SH-SY5Y (cell line): ENCODE measurements at regions not wholly inside any gene's neighbourhood (a gene's known extent, or its start where the extent isn't known, plus 50 kb on each side); places are given as distances from the start of the nearest gene placed in this dataset.

ENCODE experiments used
- GATA2 ChIP-seq: IDR thresholded peaks from 2 replicates; pipeline ENCODE4 v1.6.1; 2011; ENCODE audit warnings: mild to moderate bottlenecking, low read depth, low read length
- GATA3 ChIP-seq: IDR thresholded peaks from 2 replicates; pipeline ENCODE4 v1.6.1; 2011; ENCODE audit warnings: low read depth, mild to moderate bottlenecking, low read length, moderate library complexity

DNA sequence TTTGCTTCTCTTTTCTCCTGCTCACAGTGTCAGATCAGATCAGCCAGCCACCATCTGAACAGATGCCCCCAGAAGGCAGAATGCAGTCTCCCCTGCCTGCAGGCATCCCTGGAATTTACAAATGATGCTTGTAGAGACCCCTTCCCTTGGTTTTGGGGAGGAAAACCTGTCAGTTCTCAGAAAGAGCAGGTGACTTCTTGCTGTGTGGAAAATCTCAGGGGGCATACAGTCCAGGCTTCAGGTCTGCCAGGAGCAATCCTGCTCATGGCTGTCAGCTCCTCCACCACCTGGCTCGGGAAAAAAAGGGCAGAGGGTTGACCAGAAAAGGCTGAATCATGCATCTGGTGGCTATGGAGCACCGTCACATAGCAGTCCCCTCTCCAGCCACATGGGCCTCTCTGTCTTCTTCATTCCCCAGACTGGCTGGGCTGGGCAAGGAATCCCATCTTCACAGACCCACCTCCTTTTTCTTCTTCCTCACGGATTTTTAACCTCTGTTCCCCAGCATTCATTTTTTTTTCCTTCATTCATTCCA is 107.0 kb downstream of the KCNF1 start:
- no peak for TF ChIP-seq GATA2
- no peak for TF ChIP-seq GATA3

DNA sequence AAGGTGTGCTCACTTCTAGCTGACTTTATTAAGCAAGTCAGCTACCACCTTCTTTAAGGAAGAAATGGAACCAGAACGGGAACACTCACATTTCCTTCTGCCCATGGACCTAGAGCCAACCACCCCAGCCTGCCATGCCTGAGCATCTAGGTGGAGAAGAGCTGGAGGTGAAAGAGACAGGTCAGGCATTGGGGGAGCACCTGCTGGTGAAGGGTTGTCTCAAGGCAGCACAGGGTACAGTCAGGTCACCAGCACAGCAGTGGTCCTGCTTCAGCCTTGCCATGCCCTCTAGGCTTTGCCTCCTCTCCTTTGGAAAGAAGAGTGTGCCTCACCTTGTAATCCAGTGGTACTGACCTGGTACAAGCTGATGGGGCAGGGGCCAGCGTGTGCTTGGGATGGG is 107.9 kb downstream of the KCNF1 start:
- TF ChIP-seq GATA2 (no peak), GATA3 (no peak)

- no peak for TF ChIP-seq GATA3
- no peak for TF ChIP-seq GATA2
These were observed 110.3 kb downstream of the KCNF1 start for GRCh38 chr2:11022064-11022463.

GRCh38 chr2:11022591-11023273 is 111.0 kb downstream of the KCNF1 start:
- TF ChIP-seq GATA2: no peak
- no peak for TF ChIP-seq GATA3

DNA sequence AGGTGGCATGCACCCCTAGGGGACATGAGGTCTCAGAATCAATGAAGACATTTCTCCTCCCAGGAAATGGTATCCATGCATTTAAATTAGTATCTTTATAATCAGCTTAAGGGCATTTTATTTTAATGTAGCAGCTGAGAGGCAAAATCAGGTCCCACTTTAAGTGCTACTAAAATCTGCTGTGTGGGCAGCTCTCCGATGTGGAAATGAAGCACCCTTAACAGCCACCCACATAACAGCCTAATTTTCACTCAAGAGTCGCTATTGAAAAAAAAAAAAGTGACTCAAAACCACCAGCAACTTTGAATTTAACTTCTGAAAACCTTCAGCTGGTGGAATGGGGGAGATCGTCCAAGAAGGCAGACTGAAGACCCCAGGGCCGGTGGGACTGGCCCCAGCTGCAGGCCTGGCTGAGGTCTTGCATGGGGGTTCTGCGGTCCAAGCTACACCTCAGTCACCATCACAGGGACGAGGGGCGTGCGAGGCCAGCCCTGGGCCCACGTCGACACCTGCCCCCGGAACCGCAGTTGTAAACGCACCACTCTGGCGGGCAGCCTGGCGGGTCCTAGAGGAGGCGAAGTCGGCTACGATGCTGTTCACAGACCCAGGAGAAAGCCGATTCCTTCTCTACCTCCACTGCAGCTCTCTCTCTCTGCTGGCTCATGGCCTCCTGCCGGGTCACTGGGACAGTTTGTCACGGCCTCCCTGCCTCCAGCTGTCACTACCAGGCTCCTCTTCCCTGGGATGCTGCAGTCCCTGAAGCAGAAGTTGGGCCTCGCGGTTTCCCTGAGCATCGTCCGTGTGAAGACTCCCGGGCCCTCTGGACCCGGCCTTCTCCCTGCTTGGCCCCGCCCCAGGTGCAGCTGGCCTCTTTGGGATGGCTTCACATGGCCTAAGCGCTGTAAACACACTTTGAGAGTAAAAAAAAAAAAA is 111.9 kb downstream of the KCNF1 start:
- no peak for TF ChIP-seq GATA2
- no peak for TF ChIP-seq GATA3

- no peak for TF ChIP-seq GATA2
These were observed 112.5 kb downstream of the KCNF1 start for GRCh38 chr2:11024259-11024645.

DNA sequence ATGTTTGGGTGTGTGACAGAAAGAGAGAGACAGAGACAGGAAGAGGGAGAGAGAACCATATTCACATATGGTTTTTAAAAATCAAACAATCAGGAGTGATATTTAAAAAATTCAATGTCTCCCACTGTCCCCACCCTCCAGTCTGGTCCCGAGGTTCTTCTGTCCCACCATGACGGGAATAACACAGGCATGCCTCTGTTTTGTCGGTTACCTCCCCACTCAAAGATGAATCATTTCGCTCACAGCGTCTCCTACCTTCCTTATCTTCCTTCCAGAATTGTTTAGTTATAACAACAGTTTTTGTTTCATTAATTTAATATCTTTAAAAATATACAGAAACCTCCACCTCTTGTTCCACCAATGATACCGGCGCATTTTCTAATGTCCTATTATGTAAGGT is 113.0 kb downstream of the KCNF1 start:
- TF ChIP-seq GATA2 (no peak), GATA3 (no peak)

DNA sequence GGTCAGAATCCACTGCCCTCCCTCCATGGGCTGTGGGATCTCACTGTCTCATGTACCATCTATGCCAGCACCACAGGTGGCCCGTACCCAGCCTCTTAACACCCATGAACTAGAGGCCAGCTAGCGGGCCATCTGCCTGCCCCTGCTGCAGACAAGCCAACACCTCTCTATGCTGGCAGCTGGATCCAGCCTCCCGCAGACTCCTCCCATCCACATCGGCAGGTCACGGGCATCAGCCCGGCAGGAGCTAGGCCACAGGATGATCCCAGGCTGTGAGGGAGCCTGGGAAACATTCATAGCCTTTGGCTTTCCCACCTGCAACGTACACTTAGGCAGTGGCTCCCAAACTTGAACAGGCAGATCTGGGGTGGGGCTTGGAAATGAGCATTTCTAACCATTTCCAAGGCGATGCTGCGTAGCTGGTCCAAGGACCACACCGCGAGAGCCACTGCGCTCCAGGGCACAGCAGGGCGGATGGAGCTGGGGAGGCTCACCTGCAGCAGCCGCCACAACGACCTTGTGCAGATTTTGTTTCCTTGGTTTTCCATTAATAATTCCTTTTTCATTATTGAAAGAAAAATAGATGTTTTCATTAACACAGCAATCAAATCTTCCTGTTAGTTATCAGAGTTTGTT is 114.7 kb downstream of the KCNF1 start:
- no peak for TF ChIP-seq GATA2
- TF ChIP-seq GATA3: no peak

DNA sequence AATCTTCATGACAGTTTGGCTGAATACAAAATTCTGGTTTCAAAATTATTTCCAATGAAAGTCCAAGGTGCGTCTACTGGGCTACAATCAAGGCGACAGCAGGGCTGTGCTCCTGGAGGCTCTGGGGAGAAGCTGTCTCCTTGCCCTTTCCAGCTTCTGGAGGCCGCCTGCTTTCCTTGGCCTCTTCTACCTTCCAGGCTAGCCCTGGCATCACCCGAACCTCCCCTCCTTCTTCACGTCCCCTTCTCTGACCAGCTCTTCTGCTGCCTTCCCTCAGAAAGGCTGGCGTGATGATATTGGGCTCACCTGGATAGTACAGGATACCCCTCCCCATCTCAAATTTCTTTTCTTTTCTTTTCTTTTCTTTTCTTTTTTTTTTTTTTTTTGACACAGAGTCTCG is 115.5 kb downstream of the KCNF1 start:
- no peak for TF ChIP-seq GATA3
- no peak for TF ChIP-seq GATA2

DNA sequence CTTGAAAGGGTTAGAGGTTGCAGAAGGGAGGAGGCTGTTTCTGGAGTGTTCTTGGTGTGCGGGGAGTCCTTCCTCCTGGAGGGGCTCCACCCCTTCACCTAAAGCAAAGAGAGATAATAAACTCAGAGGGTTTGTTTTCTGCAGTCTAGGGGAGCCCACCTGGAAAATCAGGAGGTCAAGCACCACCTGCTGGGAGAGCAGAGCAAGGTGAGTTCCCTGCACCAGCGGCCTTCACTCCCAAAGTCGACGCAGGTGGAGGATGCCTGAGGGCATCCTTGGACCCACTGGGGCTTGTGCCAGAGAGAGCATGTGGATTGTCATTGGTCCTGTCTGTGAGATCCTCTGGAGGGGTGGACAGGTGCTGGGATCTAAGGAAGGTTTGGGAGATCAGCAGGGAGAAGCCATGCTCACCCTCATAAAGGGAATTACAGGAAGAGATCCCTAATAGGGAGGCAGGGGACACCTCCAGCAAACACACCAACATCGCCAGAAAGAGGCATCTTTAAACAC is 116.7 kb downstream of the KCNF1 start:
- no peak for TF ChIP-seq GATA2
- TF ChIP-seq GATA3: no peak

DNA sequence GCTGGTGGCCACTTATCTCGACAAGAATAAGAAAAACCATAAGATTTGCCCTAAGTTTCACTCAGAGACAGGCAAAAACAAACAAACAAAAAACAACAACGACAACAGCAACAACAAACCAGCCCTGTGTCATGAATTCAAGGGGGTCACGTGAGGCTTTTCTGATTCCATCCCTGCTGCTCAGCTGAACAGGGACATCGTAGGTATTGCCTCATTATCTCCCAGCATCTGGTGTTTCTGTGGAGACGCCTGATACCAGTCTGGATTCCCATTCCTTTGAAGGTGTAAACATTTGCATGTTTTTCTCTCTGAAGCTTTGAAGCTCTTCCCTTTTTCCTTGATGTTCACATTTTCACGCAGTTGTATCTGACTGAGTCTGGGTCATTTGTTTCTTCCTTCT is 117.4 kb downstream of the KCNF1 start:
- TF ChIP-seq GATA3 (no peak), GATA2 (no peak)

- TF ChIP-seq GATA2 (no peak), GATA3 (no peak)
These were observed 118.3 kb downstream of the KCNF1 start for GRCh38 chr2:11030036-11030435.

DNA sequence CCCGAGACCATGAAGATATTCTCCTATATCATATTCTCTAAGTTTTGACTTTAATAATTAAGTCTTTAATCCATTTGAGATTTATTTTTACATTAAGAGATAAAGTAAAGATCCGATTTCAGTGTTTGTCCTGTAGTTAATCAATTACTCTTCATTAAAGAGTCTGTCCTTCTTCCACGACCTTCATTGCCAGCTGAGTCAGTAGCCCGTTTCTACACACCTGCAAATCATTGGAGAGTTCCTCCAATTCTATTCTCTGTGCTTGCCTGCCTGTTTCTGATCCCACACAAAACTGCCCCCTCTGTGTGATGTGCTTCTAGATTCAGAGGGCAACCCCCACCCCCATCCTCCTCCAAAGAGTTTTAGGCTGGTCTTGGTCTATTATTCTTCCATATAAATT is 119.2 kb downstream of the KCNF1 start:
- TF ChIP-seq GATA3 (no peak), GATA2 (no peak)

GRCh38 chr2:11031876-11032275 is 120.1 kb downstream of the KCNF1 start:
- no peak for TF ChIP-seq GATA2
- no peak for TF ChIP-seq GATA3

DNA sequence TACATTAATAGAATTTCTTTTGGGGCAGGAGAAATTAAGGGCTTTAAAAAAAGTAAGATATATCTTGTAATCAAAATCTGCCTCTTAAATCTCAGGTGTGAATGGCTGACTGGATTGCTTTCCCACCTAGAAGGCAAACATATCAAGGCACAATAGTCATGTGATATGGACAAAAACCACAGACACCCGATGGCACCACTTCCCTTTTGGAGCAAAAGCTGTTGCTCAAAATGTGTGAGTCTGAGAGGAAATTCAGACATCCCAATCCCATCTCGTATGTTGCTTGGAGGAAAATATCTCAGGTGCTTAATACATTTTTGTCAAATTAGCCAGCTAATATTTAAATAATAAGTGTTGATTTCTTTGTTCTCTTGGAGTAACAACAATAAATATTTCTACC is 120.7 kb downstream of the KCNF1 start:
- TF ChIP-seq GATA2 (no peak), GATA3 (no peak)
